ENCODE measurements at regions not wholly inside any gene's neighbourhood (a gene's known extent, or its start where the extent isn't known, plus 50 kb on each side); places are given as distances from the start of the nearest gene placed in this dataset.

GRCh38 chr21:15408089-15408488 is 321.7 kb upstream of the USP25 start:
- TF ChIP-seq CUX1 (CRISPR knock-in tag; IDR thresholded peaks at IDR 0.05) (no peak), EZH2 (IDR thresholded peaks at IDR 0.05; ENCODE audit: borderline replicate concordance, low read depth, low read length) (no peak), GTF2A2 (tag; IDR thresholded peaks at IDR 0.05) (no peak), PHB (CRISPR knock-in tag; IDR thresholded peaks at IDR 0.05) (no peak), CXXC5 (CRISPR knock-in tag; IDR thresholded peaks at IDR 0.05) (no peak), ZFP30 (CRISPR knock-in tag; IDR thresholded peaks at IDR 0.05; ENCODE audit: borderline replicate concordance) (no peak), SOX6 (IDR thresholded peaks at IDR 0.05) (no peak), ZBED1 (IDR thresholded peaks at IDR 0.05) (no peak), POLR2AphosphoS5 (IDR thresholded peaks at IDR 0.05; ENCODE audit: control insufficient read depth, insufficient read depth, low read depth, low read length) (no peak), ZNF12 (CRISPR knock-in tag; IDR thresholded peaks at IDR 0.05) (no peak), EGR1 (conservative IDR thresholded peaks at IDR 0.05) (no peak), ID3 (CRISPR knock-in tag; IDR thresholded peaks at IDR 0.05) (no peak), ID3 (tag; IDR thresholded peaks at IDR 0.05) (no peak)
- TF ChIP-seq, protein P1, sequence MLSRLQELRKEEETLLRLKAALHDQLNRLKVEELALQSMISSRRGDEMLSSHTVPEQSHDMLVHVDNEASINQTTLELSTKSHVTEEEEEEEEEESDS (CRISPR knock-in tag; IDR thresholded peaks at IDR 0.05), result no peak
